ENCODE measurements at regions not wholly inside any gene's neighbourhood (a gene's known extent, or its start where the extent isn't known, plus 50 kb on each side); places are given as distances from the start of the nearest gene placed in this dataset.

DNA sequence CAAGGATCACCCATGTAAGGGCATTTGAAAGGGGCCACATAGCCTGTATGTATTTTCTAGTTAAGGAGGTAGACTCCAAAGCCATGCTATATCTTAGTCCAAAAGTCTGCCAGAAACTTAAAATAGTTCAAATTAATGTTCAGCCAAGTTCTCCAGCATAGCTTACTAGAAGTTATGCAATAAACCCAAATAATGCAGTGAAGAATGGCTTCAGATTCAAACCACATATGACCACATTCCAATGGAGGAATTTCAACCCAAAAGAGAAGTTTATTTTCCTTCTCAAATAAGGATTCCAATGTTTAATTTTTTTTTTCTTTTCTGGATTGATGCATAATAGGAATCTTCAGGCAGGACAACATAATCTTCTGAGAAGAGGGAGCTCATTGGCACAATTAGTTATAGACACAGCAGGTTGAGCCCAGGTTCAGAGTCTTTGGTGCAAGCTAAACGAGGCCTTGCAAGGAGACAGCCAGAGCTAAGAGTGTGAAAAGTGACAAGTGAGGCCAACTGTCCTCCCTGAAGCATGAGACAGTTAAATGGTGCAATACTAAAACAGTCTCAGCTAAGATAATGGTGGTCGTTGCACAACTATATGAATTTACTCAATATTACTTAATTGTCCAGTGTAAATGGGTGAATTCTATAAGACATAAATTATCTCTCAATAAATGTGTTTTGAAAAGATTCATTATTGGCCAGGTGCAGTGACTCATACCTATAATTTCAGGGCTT is 598.8 kb upstream of the CDH4 start:
- POLR2A ChIA-PET = no interaction called here
- Mint-ChIP-seq H3K36me3 (ENCODE audit: low read depth) (no peaks in the 10 kb centered on the region), H3K27ac (no peak overlapping the region), H3K27me3 (no peaks in the 10 kb centered on the region), H3K4me1 (no peaks in the 10 kb centered on the region), H3K9me3 (peaks cover 5% of the 10 kb centered on the region), H3K4me3 (no peak overlapping the region)
- DNase-seq = no peak
- CTCF ChIA-PET = interaction anchor here (1.0 kb wide), 1 partner anchor 15 kb away, joined by 3 read pairs; no protein-coding TSS in a partner anchor

DNA sequence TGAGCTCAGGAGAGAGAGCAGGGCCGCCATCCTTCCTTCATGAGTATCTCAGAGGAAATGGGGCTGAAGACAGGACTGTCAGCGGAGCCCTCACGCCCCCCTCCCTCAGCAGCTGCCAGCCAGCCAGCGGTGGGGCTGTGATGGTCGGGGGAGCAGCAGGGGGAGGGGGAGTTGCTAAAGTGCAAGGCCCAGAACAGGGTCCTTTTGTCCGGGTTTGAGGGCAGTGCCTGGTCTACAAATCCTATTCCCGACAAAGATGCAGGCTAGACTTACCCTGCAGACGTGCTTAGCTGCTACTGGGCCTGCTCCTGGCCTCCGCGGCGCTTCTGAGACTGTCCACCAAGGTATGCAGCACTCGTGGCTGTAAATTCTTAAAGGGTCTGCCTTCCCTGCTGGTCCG is 593.4 kb upstream of the CDH4 start:
- CTCF ChIA-PET = no interaction called here

DNA sequence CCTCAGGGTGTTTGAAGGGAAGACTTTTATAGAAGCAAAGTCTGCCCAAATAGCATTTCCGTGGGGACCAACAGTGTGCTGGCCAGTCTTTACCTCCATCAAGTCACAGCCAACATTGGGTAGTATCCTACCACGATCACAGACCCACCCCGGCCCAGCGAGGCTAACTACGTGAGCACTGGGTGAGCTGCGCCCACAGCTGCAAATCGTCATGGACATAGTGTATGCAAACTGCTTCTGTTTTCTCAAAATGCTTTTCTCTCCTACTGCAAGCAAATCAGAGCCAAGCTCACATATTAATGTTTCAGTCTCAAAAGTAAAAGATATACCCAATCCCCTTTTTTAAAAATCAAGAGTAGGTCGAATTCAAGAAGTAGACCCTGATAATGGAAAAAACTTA is 592.8 kb upstream of the CDH4 start:
- Mint-ChIP-seq H3K9me3 (no peaks in the 10 kb centered on the region), H3K27me3 (no peaks in the 10 kb centered on the region), H3K4me3 (no peak overlapping the region), H3K27ac (no peak overlapping the region), H3K36me3 (ENCODE audit: low read depth) (no peaks in the 10 kb centered on the region), H3K4me1 (no peaks in the 10 kb centered on the region)
- POLR2A ChIA-PET = no interaction called here
- CTCF ChIA-PET = interaction anchor here (0.6 kb wide), 1 partner anchor 12 kb away, joined by 3 read pairs; no protein-coding TSS in a partner anchor
- DNase-seq = no peak

More for the DNA sequence above, 593.4 kb upstream of the CDH4 start:
- Mint-ChIP-seq H3K36me3 (ENCODE audit: low read depth) (no peaks in the 10 kb centered on the region), H3K27me3 (no peaks in the 10 kb centered on the region), H3K4me3 (no peak overlapping the region), H3K27ac (no peak overlapping the region), H3K9me3 (no peaks in the 10 kb centered on the region), H3K4me1 (no peaks in the 10 kb centered on the region)
- POLR2A ChIA-PET = no interaction called here
- no peak for DNase-seq

DNA sequence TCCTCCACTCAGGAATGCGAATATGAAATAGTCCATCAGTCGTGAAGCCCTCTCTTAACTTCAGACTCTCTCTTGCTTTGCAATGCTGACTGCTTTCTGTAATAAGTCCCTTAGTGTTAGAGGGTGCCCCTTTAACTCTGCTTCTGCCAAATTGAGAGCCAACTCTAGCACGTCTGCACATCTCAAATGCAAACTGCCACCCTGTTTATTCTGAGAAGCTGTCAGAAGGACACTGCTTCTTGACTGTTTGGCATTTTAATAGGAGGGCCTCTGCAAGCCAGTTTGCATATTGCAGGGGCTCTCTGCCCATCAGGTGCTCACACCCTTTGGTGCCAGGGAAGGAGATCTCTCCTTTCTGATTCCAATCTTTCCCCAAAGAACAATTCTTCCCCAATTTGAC is 589.8 kb upstream of the CDH4 start:
- ChIA-PET CTCF (no interaction called here), POLR2A (no interaction called here)
- H3K27me3 Mint-ChIP-seq = no peaks in the 10 kb centered on the region
- no peaks in the 10 kb centered on the region for H3K9me3 Mint-ChIP-seq
- no peak for DNase-seq
- no peaks in the 10 kb centered on the region for H3K4me1 Mint-ChIP-seq
- no peak overlapping the region for H3K4me3 Mint-ChIP-seq
- no peak overlapping the region for H3K27ac Mint-ChIP-seq
- H3K36me3 Mint-ChIP-seq (ENCODE audit: low read depth) = no peaks in the 10 kb centered on the region

DNA sequence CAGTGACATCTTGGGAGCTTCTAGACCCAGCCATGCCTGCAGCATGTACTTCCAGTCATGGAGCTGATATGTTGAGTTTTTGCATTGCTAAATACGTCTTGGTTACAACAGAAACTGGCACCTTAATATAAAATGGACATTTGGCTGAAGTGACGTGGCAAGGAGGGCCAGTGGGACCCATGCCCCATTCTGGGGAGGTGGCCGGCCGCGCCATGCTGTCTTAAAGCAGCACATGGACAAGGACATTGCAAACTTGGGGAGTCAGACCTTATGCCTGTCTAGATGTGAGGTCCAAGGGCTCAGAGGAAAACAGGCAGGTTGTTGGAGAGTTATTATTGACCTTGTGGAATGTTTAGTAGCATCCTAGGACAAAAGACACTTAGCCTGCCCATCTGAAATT is 588.0 kb upstream of the CDH4 start:
- CTCF ChIA-PET = no interaction called here
- H3K27ac Mint-ChIP-seq = no peak overlapping the region
- H3K27me3 Mint-ChIP-seq = no peaks in the 10 kb centered on the region
- POLR2A ChIA-PET = no interaction called here
- DNase-seq = no peak
- H3K4me3 Mint-ChIP-seq = no peak overlapping the region
- H3K4me1 Mint-ChIP-seq = no peaks in the 10 kb centered on the region
- H3K9me3 Mint-ChIP-seq = no peaks in the 10 kb centered on the region
- no peaks in the 10 kb centered on the region for H3K36me3 Mint-ChIP-seq (ENCODE audit: low read depth)

DNA sequence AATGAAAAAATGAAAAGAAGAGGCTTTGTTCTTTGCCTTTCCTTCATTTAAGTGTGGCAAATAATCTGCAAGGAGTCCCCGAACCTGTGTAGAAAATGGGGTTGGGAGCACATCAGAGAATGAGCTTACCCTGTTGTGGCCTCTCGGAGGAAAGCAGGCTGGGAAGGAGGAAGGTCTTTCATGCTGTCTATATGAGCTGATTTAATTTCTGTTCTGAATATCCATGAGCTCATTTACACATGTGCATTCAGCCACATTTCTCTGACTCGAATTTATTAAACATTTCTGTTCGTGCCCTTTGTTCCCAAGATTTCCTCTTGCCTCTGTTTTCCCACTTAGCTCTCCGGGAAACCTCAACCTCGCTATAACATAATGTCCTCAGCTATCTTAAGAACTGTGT is 584.4 kb upstream of the CDH4 start:
- no peak overlapping the region for H3K27ac Mint-ChIP-seq
- no peak for DNase-seq
- ChIA-PET POLR2A (no interaction called here), CTCF (interaction anchor here (1.2 kb wide), 1 partner anchor 15 kb away, joined by 3 read pairs; no protein-coding TSS in a partner anchor)
- H3K4me3 Mint-ChIP-seq = no peak overlapping the region
- no peaks in the 10 kb centered on the region for H3K27me3 Mint-ChIP-seq
- no peaks in the 10 kb centered on the region for H3K36me3 Mint-ChIP-seq (ENCODE audit: low read depth)
- H3K9me3 Mint-ChIP-seq = no peaks in the 10 kb centered on the region
- H3K4me1 Mint-ChIP-seq = no peaks in the 10 kb centered on the region

- Mint-ChIP-seq H3K27me3 (no peaks in the 10 kb centered on the region), H3K9me3 (no peaks in the 10 kb centered on the region), H3K4me3 (no peak overlapping the region), H3K36me3 (ENCODE audit: low read depth) (no peaks in the 10 kb centered on the region), H3K4me1 (no peaks in the 10 kb centered on the region), H3K27ac (no peak overlapping the region)
- DNase-seq = no peak
- CTCF ChIA-PET = no interaction called here
- POLR2A ChIA-PET = no interaction called here
Observed at GRCh38 chr20:60669211-60669610, 582.9 kb upstream of the CDH4 start.

DNA sequence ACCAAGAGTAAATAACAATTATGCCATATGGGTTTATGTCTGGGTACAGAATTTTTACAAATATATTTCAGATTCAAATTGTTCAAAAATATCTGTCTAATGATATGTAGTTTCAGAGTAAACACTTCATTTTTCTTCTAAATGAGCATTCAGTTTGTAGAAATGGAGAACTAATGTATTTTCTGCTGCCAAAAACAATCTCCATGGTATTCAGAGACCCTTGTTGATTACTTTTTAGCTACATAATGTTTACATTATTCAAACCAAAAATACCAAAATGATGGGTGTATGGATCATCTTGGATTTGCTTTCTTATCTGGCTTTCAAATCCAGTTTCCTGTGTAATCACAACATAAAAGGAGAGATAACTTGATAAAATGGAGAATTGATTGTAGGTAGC is 576.0 kb upstream of the CDH4 start:
- no peak overlapping the region for H3K4me3 Mint-ChIP-seq

GRCh38 chr20:60677819-60678218 is 574.2 kb upstream of the CDH4 start:
- Mint-ChIP-seq H3K27me3 (no peaks in the 10 kb centered on the region), H3K4me1 (no peaks in the 10 kb centered on the region), H3K9me3 (no peaks in the 10 kb centered on the region), H3K36me3 (ENCODE audit: low read depth) (no peaks in the 10 kb centered on the region), H3K27ac (no peak overlapping the region), H3K4me3 (no peak overlapping the region)
- ChIA-PET CTCF (no interaction called here), POLR2A (no interaction called here)
- no peak for DNase-seq

More for the DNA sequence above, 576.0 kb upstream of the CDH4 start:
- CTCF ChIA-PET = no interaction called here
- Mint-ChIP-seq H3K36me3 (ENCODE audit: low read depth) (no peaks in the 10 kb centered on the region), H3K4me1 (no peaks in the 10 kb centered on the region), H3K27ac (no peak overlapping the region), H3K9me3 (no peaks in the 10 kb centered on the region), H3K27me3 (no peaks in the 10 kb centered on the region)
- no peak for DNase-seq
- POLR2A ChIA-PET = no interaction called here

GRCh38 chr20:60680554-60680953 is 571.5 kb upstream of the CDH4 start:
- Mint-ChIP-seq H3K27ac (no peak overlapping the region), H3K9me3 (no peaks in the 10 kb centered on the region), H3K36me3 (ENCODE audit: low read depth) (no peaks in the 10 kb centered on the region), H3K4me1 (no peaks in the 10 kb centered on the region), H3K4me3 (no peak overlapping the region), H3K27me3 (no peaks in the 10 kb centered on the region)
- ChIA-PET CTCF (no interaction called here), POLR2A (no interaction called here)
- DNase-seq = no peak

GRCh38 chr20:60687213-60687612 is 564.8 kb upstream of the CDH4 start:
- Mint-ChIP-seq H3K27me3 (peaks cover 3% of the 10 kb centered on the region), H3K36me3 (ENCODE audit: low read depth) (no peaks in the 10 kb centered on the region), H3K27ac (no peak overlapping the region), H3K9me3 (no peaks in the 10 kb centered on the region), H3K4me3 (no peak overlapping the region), H3K4me1 (no peaks in the 10 kb centered on the region)
- no peak for DNase-seq
- CTCF ChIA-PET = no interaction called here
- POLR2A ChIA-PET = no interaction called here

DNA sequence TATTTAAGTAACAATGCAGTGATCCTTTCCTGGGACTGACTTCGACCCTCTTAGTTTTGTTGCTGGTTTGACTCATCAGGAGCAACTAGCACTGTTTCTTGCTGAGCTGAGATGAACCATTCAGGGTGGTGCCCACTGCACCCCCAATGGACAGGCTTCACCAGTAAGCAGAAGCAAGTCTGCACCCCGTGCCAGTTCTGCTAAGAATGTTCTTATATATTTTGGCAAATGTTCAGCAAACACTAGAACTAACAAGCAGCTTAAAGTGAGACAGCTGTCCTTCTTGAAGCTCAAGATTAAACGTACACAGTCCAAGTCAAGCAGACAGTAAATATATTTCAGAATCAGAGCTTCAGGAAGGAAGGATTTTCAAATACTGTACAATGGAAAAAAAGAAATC is 561.3 kb upstream of the CDH4 start:
- DNase-seq = no peak
- H3K9me3 Mint-ChIP-seq = no peaks in the 10 kb centered on the region
- CTCF ChIA-PET = no interaction called here
- POLR2A ChIA-PET = interaction anchor here (0.7 kb wide), 1 partner anchor 666 kb away, joined by 4 read pairs; no protein-coding TSS in a partner anchor
- H3K27me3 Mint-ChIP-seq = peaks cover 4% of the 10 kb centered on the region
- no peaks in the 10 kb centered on the region for H3K36me3 Mint-ChIP-seq (ENCODE audit: low read depth)
- no peaks in the 10 kb centered on the region for H3K4me1 Mint-ChIP-seq
- peak overlapping the region; percentile 41 for H3K27ac Mint-ChIP-seq
- no peak overlapping the region for H3K4me3 Mint-ChIP-seq

GRCh38 chr20:60691966-60692615 is 560.0 kb upstream of the CDH4 start:
- no peak overlapping the region for H3K4me3 Mint-ChIP-seq
- POLR2A ChIA-PET = no interaction called here
- DNase-seq = no peak

More at GRCh38 chr20:60691966-60692615, 560.0 kb upstream of the CDH4 start:
- Mint-ChIP-seq H3K27me3 (peaks cover 4% of the 10 kb centered on the region), H3K4me1 (no peaks in the 10 kb centered on the region), H3K9me3 (no peaks in the 10 kb centered on the region), H3K36me3 (ENCODE audit: low read depth) (no peaks in the 10 kb centered on the region), H3K27ac (no peak overlapping the region)
- CTCF ChIA-PET = no interaction called here

Data from activated CD4-positive, alpha-beta T cell treated with anti-CD3 and anti-CD28 coated beads, Interleukin-2, amount 10 ng/mL, durations not matched to agents 7 days and 5 days (primary cell).